ENCODE measurements at regions not wholly inside any gene's neighbourhood (a gene's known extent, or its start where the extent isn't known, plus 50 kb on each side); places are given as distances from the start of the nearest gene placed in this dataset.

DNA sequence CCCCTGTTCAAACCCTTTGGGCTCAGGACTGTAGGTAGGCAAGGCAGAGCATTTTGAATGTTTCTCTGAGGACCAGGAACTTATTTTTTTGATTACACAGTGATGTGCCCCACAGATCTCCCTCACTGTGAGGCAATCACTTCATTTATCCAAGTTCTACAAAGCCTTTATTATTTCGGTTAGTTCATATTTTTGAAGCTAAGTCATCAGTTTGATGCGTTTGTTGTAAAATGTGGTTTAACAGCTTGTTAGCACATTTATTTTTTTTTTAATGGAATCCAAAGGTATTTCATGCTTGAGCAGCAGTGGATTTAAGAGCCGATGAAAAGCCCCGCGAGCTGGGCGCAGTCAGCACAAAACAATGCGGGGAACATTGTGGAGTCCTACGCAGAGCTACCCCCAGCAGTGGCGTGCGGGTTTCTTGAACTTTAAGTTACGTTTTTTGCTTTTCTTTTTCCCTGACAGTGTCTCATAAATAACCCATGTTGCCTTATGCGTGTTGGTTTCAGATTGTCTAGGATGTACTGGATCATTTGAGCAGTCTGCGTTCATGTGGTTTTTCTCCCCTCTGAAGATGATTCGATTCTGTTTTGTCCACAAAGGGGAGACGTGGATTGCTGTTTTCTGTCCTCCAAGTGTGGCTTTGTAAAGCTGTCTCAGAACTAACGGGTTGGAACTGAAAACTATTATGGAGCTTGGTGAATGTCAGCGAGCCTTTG, 233.6 kb upstream of the BMP2 start:
- DNase-seq, result no peak

DNA sequence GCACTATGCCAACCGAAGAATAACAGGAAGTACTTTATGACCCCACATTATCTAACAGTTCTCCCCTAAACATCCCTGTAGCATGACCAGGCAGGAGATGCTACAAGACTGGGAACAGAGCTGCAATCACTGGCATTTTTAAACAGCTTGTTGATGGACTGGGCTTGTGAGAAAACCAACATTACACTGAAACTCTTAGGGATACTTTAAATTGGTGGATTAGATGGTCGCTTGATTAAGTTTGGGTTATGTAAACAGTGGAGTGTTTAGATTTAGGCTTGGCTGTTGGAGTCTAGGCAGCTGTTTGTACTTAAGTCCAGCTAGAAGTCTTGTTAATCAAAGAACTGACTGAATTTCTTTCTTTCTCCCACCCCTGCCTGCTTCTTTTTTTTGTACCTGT, 234.1 kb upstream of the BMP2 start:
- no peak for DNase-seq

DNA sequence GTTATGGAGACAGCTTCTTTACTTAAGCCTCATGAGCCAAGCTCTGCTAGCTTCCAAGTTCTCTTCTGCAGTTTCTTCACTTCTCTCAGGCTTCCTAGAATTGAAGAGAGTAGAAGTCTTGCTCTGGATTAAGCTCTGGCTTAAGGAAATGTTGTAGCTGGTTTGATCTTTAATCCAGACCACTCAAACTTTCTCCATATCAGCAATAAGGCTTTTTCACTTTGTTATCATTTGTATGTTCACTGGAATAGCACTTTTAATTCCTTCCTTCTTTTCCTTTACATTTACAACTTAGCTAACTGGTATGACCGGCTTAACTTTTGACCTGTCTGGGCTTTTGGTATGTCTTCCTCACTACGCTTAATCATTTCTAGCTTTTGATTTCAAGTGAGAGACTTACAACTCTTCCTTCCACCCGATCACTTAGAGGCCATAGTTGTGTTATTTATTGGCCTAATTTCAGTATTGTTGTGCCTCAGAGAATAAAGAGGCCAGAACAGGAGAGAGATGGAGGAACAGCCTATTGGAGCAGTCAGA, 236.6 kb upstream of the BMP2 start:
- DNase-seq, result no peak

DNA sequence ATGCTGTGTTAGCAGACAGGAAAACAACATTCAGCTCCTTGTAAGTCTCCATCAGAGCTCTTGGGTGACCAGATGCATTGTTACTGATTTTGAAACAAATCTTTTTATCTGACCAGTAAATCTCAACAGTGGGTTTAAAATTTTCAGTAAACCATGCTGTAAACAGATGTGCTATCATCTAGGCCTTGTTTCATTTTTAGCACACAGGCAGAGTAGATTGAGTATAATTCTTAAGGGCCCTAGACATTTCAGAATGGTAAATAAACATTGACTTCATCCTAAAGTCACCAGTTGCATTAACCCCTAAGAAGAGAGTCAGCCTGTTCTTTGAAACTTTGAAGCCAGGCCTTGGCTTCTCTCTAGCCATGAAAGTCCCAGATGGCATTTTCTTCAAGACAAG, 237.2 kb upstream of the BMP2 start:
- no peak for DNase-seq

DNA sequence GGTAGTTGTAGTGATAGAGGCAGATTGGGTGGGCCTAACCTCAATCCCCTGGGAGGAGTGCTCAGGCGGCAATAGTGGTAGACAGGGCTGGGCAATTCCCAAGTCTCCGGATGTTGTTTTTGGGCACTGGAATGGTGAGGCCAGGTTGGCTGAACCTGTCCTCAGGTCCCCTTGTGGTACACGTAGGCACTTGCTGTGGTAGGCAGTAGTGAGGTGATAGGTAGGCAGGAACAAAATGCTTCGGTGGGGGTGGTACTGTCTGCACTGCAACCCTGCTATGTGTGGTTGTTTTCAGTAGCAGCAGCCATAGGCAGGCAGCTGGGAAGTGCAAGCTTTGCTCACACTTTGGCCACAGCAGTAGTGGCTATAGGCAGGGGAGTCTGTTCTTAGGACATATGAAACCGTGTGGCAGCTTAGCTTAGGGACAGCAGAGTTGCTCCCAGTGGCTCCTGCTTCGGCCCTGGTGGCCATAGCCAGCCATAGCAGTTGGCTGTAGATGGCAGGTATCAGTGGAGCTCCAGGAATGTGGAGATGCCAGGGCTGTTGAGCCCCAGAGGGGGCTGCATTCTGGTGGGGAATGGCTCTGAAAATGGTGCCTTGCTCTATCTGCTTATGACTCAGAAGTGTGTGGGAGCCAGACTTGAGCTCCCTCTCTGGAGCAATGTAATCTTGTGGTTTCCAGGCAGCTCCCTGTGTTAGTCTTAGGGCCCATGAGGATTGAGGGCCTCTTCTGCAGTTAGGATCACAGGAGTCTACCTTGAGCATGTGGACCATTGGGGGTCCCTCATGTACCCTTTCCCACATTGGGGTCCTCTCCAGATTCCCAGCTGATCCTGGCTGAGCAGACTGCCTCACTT, 241.8 kb upstream of the BMP2 start:
- DNase-seq, result no peak

DNA sequence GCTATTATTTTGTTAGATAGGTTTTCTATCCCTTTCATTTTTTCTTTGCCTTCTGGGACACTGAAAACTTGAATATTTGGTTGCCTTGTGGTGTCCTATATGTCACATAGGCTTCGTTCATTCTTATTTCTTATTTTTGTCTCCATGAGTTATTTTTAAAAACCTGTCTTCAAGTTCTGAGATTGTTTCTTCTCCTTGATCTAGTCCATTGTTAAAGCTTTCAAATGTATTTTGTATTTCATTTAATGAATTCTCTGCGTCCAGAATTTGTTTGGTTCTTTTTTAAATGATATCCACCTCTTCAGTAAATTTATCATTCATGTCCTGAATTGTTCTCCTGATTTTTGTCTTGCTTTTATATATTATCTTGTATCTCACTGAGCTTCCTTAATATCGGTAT, 243.2 kb upstream of the BMP2 start:
- no peak for DNase-seq

DNA sequence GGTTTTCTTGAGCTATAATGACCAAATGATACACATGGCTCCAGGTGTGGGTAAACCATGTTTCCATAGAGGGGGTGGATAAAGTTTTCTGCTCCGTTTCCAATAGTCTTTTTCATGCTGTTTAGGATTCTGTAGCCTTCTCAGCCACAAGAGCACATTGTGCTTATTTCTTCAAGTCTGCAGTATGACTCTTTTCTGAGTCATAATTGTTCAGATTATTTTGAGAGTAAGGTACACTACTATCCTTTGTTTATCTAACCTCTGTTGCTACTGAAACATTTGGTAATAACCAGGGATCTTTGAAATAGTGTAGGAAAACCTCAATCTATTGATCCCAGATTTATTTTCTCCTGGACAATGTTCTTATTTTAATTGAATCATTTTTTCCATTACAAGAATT, 247.9 kb upstream of the BMP2 start:
- DNase-seq, result no peak

DNA sequence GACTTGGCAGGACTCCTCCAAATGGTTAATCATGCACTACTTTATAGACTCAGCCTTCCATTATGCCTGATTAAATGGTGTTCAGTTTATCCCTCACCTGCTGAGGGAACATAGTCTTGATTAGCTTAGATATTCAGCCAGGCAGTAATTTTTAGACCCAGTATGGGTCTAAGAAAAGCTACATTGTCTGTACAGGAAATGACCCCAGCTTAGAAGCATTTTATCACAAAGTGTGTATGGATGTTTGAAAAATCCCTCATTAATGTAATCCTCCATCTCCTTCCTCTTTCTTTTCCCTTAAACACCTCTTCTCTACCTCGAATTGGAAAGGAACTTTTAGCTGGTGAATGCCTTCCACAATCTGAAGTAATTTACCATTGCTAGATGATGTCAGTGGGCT, 252.2 kb upstream of the BMP2 start:
- no peak for DNase-seq

DNA sequence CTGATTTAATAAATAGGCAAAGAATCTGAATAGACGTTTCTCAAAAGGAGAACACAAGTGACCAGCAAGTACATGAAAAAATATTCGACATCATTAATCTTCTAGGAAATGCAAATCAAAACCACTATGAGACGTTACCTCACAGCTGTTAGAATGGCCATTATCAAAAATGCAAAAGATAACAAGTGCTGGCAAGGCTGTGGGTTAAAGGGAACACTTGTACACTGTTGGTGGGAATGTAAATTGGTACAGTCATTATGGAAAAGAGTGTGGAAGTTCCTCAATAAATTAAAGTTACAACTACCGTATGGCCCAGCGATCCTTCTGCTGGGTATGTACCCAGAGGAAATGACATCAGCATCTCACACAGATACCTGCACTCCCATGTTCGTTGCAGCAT, 253.9 kb upstream of the BMP2 start:
- no peak for DNase-seq

DNA sequence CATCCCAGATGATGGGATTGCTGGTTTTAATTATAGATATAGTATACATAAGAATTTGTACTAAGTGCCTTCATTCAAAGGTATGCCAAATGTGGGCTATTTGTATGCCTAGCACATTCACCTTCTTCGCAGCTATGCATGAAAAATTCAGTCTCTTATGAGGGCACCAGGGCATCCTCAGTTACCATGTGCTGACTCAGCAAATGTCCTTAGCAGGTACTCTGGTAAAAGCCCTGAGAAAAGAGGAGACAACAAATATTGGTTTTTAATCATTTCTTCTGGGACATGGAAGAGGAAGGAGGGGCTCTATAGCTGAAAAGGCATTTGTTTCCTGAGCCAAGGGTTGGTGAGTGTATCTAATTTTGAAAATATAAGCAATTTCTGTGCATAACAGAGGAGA, 258.1 kb upstream of the BMP2 start:
- no peak for DNase-seq

DNA sequence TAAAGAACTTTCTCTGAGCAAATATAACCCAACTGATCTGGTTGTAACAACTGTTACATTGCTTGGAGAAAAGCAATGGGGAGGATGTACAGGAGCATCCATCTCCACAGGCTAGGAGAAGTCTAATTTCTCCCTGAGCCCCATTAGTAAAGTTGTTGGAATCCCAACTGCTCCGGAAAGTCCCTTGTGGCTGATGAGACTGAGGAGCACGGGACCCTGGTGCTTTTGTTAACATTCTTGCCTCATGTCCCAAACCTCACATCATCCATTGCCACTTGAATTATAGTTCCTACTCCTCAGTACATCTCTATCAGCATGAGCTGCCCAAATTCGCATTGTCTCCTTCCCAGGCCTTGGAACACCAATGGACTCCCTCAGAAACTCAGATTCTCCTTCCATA, 260.6 kb upstream of the BMP2 start:
- no peak for DNase-seq

DNA sequence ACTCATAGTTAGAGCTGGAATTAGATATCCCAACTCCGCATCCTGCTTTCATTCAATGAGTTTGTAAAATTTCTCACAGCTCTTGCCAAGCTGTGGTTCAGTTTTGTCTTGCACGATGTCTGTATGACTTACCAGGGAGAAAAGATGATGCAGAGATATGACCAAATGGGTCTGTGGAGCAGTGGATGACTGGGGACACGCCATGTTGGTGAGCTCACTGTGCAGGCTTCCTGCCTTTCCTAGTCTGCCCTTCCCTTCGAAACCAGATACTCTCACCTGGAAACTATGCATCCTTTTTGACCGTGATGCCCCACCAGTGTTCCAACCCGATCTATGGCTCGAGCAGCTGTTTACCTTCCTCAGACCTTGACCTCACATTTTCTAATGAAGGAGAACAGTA, 262.7 kb upstream of the BMP2 start:
- no peak for DNase-seq

DNA sequence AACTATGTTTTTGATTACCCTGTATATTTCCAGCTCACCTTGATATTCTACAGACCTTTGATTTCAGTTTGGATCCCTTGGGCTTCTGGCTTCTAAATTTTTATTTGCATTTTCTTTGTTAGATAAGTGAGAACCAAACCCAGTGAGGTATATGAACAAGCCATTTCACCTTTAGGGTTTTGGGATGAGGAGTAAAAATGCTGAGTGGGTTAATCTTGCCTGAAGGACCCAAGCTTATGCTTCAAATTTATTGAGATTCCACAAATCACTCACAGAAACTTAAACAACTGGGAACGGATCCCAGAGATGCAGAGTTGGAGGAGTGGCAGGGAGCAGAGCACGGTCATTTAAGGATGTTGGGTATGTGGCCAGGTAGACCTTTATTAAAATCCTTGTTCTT, 263.3 kb upstream of the BMP2 start:
- no peak for DNase-seq

DNA sequence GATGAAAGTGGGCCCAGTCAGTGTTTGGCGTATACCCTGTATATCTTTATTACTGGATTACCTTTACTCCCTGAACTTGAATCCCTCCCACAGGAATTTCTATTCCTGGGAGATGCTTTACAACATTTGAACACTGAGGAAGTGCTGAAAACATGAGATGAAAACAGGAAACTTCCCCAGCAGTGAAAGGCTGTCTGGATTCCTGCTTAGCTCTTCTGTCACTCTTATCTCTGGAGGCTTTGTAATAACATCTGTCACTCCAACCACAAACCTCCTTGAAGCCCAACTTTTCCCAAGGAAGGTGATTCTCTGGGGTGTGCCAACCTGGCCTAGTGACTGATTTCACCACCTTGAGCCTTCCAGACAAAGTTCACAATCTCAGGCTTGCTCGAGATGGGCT, 264.5 kb upstream of the BMP2 start:
- DNase-seq, result no peak

DNA sequence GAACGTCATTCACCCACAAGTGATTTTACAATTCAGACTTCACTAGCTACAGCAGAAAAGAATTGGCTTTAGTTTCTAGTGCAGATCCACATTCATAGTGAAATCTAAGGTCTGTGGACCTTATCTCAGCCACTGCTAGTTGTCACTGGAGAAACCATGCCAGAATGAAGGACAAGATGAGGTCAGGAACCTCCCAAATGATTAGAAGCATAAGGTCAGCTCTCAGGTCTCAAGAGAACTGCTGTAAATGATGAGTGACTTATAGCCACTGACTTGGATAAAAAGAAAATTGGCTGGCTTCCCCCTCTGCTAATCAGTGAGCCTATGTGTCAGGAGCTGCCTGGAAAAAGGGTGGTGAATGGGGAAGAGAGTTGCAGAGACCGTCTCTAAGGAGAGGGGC, 265.3 kb upstream of the BMP2 start:
- DNase-seq, result no peak

DNA sequence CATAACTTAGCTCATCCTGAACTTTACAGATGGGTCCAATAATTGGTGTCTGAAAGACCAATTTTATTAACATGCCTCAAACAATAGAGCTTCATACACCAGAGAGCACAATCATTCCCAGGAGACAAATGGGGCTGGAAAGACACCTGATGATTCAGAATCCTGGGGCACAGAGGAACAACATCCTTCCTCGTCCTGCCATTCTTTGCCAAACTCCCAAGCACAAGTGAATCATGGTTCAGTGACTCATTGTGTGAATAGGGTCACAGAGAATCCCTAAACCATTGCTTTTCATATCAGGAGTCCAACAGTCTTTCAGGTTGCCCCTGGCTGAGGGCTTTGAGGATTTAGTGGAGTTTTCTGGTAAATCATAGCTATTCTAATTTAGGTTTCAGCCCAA, 266.4 kb upstream of the BMP2 start:
- no peak for DNase-seq

DNA sequence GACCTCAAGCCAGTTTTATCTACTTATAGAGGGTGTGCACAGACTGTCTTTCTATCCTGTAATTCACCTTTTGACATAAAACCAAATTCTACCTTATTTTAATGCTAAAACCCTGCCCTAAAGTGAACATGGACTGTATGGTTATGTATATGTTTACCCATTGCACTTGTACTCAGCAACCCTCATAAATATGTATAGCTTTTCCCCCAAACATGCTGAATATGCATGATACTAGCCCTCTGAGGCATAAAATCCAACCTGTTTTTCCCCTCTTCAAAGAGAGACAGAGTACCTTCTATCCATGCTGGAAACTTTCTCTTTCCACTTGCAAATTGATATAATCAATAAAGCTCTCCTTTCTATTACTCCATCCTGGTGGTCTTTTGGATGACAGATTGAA, 267.9 kb upstream of the BMP2 start:
- no peak for DNase-seq

DNA sequence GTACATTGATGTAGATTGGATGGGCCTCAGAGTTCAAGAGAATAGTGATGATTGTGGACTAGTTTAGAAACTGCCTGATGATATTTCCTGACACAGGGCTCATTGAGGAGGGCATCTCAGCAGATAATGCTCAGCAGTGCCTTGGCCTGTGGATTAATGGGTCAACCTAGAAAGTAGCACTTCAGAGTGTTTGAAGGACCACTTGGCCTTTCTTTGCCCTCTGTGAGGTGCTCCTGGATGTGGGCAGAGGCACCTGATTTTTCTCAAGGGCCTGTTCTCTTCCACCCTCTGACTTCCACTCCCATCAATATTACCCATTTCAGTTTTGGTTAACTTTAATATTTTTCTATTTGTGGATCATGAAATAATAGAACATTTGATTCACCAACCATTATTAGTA, 270.6 kb upstream of the BMP2 start:
- DNase-seq, result no peak

DNA sequence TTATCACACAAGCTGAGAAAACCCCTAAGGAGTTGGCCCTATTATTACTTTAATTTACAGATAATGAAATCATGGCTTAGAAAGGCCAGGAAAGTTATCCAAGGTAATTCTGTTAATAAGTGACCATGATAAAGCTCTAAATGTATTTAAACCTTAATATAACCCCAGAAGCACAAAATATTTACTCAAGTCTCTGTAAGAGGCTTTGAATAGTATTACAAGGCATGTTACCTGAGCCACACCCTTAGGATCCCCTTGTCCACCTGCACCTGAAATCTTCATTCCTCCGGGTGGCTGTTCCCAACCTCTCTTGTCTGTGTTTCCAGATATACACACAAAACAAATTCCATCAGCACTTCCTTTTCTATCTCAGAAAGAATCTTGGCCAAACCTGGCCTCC, 271.6 kb upstream of the BMP2 start:
- DNase-seq, result no peak

DNA sequence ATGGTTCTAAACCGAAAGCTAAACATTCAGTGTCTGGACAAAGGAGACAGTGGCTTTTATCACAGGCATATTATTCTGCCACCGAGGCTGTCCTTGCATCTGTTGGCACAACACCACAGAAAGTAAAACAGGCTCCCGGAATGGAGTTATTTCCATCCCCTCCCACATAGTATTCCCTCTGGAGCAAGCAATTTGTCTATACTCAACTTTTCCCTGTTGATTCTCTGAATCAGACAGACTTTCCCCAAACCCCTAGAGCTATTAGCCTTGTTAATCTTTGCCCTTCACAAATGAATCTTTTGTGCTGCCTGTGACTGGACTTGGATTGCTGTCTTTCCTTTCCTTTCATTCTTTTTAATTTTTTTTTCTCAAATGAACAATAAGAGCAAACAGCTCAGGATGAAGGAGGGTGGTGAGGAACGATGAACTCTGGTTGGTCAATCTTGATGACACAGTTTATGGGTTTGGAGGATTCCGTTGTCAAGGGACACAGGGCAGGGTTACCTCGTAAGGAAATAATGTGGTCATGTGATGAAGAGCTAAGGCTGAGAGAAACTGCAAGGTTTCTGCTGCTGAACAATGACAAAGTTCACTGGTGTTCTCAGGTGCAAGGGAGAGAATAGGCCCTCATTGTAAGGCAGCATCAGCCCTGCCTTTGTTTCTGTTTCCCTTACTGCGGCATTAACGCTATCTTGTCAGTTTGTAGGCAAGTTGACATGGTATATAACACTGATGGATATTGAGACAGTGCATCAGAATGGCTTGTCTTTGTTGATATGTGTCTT, 275.0 kb upstream of the BMP2 start:
- DNase-seq, result no peak

DNA sequence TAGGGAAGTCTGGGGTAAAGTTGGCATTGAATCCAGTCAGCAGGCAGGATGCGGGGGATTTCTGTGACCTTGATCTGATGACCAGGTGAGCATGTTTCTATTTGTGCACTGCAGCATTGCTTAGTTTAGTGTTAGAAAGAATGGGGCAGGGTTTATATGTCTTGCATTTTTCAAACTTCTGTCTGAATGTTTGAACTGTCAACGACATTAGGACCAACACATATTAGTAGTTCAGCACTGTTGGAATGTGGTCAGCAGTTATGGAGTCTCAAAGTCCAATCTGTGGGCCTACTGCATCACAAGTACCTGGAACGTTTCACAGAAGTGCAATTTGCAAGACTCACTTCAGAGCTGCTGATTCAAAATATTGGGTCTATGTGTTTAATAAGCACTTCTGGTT, 276.6 kb upstream of the BMP2 start:
- DNase-seq, result no peak

DNA sequence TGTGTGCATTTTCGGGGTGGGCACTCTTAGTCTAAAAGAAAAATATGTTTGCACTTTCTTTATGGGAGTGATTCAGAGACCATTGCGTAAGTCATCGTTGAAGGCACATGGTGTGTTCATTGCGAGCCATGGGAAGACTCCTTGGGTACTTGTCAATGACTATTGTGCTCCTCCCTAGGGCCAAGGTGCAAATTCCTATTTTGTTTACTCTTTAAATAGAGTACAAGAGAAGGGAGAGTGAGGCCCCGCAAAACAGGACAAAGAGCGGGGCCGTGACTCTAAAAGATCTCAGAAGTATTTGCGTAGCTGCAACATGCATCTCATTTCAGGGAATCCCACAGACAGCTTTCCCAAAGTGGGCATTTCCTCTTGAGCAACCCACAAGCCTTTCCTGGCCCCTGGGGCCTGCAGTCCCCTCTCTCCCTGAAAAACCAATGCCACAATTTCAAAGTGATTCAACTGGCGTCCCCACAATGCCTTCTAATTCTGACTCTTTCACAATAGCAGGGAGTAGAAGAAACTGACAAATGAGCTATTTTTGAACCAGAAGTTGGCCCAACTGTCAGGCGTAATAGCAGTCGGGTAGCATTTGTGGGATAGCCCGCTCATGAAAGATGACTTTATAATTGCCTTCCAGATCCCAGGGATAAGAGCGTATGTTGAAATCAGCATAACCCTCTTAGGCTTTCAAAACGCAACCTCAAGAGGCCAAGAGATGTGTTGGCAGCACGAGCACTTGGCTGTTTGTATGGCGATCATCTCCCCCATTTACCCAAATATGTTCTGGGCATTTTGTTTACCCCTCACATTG, 277.9 kb upstream of the BMP2 start:
- DNase-seq, result no peak

DNA sequence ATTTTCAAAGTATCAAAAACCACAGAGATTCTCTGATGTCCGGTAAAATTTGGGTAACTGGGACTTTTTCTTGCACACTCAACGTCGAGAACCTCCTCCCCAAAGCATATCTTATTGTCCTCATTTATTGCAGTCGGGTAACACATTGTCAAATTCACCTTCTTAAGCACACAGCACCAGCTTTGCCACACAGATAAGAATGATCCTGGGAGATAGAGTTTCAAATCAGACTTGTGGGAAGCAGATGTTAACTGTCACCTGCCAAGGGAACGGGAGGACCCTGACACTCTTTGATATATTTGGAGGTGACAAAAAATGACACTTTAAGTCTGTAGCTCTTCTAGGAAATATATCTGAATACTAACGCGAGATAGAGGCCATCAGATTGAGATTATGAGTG, 282.1 kb upstream of the BMP2 start:
- no peak for DNase-seq

Data from NCI-H1694 (cell line).